Astrocyte (in vitro differentiated cells and primary cell): ENCODE measurements at regions not wholly inside any gene's neighbourhood (a gene's known extent, or its start where the extent isn't known, plus 50 kb on each side); places are given as distances from the start of the nearest gene placed in this dataset.
"Not testable (repeated sequence)": the region's sequence is repeated elsewhere in the genome, so short reads cannot be mapped to it uniquely, and the experiment has no call there.

ENCODE experiments used
- DNase-seq: peaks from one replicate; pipeline ENCODE4 v3.0.0-alpha.2; 2010; ENCODE audit warnings: low read depth
- FAIRE-seq: peaks from 2 replicates; lab custom pipeline; 2011; peaks lifted over from hg19 to GRCh38; lab: Jason Lieb, UNC
- H2AFZ ChIP-seq: 2 replicates; pipeline ENCODE4 v1.6.0; 2012; ENCODE audit warnings: low read depth, low read length, inconsistent platforms
- H3K27ac ChIP-seq: 2 replicates; pipeline ENCODE4 v1.5.1; 2011; ENCODE audit warnings: low read depth, low read length, inconsistent platforms
- H3K27me3 ChIP-seq: 2 replicates; pipeline ENCODE4 v1.6.0; 2011; ENCODE audit warnings: low read length, inconsistent platforms; ENCODE audit not compliant: insufficient read depth
- H3K36me3 ChIP-seq: 2 replicates; pipeline ENCODE4 v1.5.1; 2011; ENCODE audit warnings: low read length, inconsistent platforms; ENCODE audit not compliant: insufficient read depth
- H3K4me1 ChIP-seq: 2 replicates; pipeline ENCODE4 v1.5.1; 2011; ENCODE audit warnings: low read length, inconsistent platforms; ENCODE audit not compliant: insufficient read depth
- H3K4me2 ChIP-seq: 2 replicates; pipeline ENCODE4 v1.6.0; 2012; ENCODE audit warnings: low read length, inconsistent platforms
- H3K4me3 ChIP-seq: 2 replicates; pipeline ENCODE4 v1.5.1; 2011; ENCODE audit warnings: low read depth, mild to moderate bottlenecking, low read length, inconsistent platforms; ENCODE audit not compliant: insufficient read depth
- H3K79me2 ChIP-seq: 2 replicates; pipeline ENCODE4 v1.6.0; 2012; ENCODE audit warnings: mild to moderate bottlenecking, low read length, inconsistent platforms; ENCODE audit not compliant: insufficient read depth
- H3K9ac ChIP-seq: 2 replicates; pipeline ENCODE4 v1.6.0; 2012; ENCODE audit warnings: mild to moderate bottlenecking, low read length, inconsistent platforms
- H3K9me3 ChIP-seq: 2 replicates; pipeline ENCODE4 v1.5.1; 2012; ENCODE audit warnings: low read depth, mild to moderate bottlenecking, low read length, inconsistent platforms; ENCODE audit not compliant: insufficient read depth
- H4K20me1 ChIP-seq: 2 replicates; pipeline ENCODE4 v1.6.0; 2012; ENCODE audit warnings: low read length, inconsistent platforms; ENCODE audit not compliant: insufficient read depth
- H3K27ac Mint-ChIP-seq: one replicate; pipeline ENCODE4 v1.8.0; 2021; ENCODE audit warnings: mild to moderate bottlenecking, mixed read lengths; ENCODE audit not compliant: unreplicated experiment
- H3K27me3 Mint-ChIP-seq: one replicate; pipeline ENCODE4 v1.8.0; 2021; ENCODE audit warnings: low read depth, mixed read lengths; ENCODE audit not compliant: unreplicated experiment
- H3K36me3 Mint-ChIP-seq: one replicate; pipeline ENCODE4 v1.8.0; 2021; ENCODE audit warnings: low read depth, mixed read lengths; ENCODE audit not compliant: unreplicated experiment
- H3K4me1 Mint-ChIP-seq: one replicate; pipeline ENCODE4 v1.8.0; 2021; ENCODE audit warnings: low read depth, mixed read lengths; ENCODE audit not compliant: unreplicated experiment
- H3K4me3 Mint-ChIP-seq: one replicate; pipeline ENCODE4 v1.8.0; 2021; ENCODE audit warnings: mild to moderate bottlenecking, moderate library complexity, mixed read lengths; ENCODE audit not compliant: unreplicated experiment
- H3K9me3 Mint-ChIP-seq: one replicate; pipeline ENCODE4 v1.8.0; 2021; ENCODE audit warnings: mild to moderate bottlenecking, mixed read lengths; ENCODE audit not compliant: unreplicated experiment
- CTCF ChIP-seq: IDR thresholded peaks from 2 replicates; pipeline ENCODE4 v1.5.1; 2011; ENCODE audit warnings: low read depth, mild to moderate bottlenecking, inconsistent platforms, low read length, moderate library complexity; ENCODE audit not compliant: insufficient read depth
- EZH2 ChIP-seq: IDR thresholded peaks from 2 replicates; pipeline ENCODE4 v1.6.1; 2012; ENCODE audit warnings: mild to moderate bottlenecking, low read length, inconsistent platforms; ENCODE audit not compliant: insufficient read depth

GRCh38 chrY:7834284-7834683, 922.7 kb upstream of the AMELY start:
- Mint-ChIP-seq H3K4me1 (peaks cover 3% of the 10 kb centered on the region), H3K4me3 (no peak overlapping the region), H3K9me3 (no peaks in the 10 kb centered on the region), H3K27ac (no peak overlapping the region), H3K36me3 (no peaks in the 10 kb centered on the region), H3K27me3 (peaks cover 15% of the 10 kb centered on the region)
- DNase-seq (no peak), FAIRE-seq (no peak)
- no peak overlapping the region for H3K4me3 ChIP-seq
- peaks cover 9% of the 10 kb centered on the region for H3K4me1 ChIP-seq
- no peaks in the 10 kb centered on the region for H3K9me3 ChIP-seq
- no peak overlapping the region for H3K27ac ChIP-seq
- TF ChIP-seq EZH2 = no peak
- TF ChIP-seq CTCF = no peak
- no peaks in the 10 kb centered on the region for H4K20me1 ChIP-seq
- H3K36me3 ChIP-seq = no peaks in the 10 kb centered on the region
- H3K27me3 ChIP-seq = no peaks in the 10 kb centered on the region
- no peaks in the 10 kb centered on the region for H3K79me2 ChIP-seq
- no peak overlapping the region for H3K9ac ChIP-seq
- H2AFZ ChIP-seq = no peak overlapping the region
- H3K4me2 ChIP-seq = no peak overlapping the region

GRCh38 chrY:7830881-7831280, 919.3 kb upstream of the AMELY start:
- not testable (repeated sequence) for H3K4me3 Mint-ChIP-seq, H3K79me2 ChIP-seq, H3K27ac ChIP-seq, H3K4me3 ChIP-seq, H4K20me1 ChIP-seq, H3K4me1 Mint-ChIP-seq, H3K36me3 ChIP-seq, H3K36me3 Mint-ChIP-seq, H3K9me3 ChIP-seq, DNase-seq, H3K9me3 Mint-ChIP-seq, H3K4me1 ChIP-seq, H3K27me3 ChIP-seq, FAIRE-seq, H3K27ac Mint-ChIP-seq, H2AFZ ChIP-seq, H3K9ac ChIP-seq, H3K4me2 ChIP-seq
- H3K27me3 Mint-ChIP-seq = peaks cover 10% of the 10 kb centered on the region

GRCh38 chrY:7826533-7826932, 915.0 kb upstream of the AMELY start:
- Histone ChIP-seq H3K79me2 (no peaks in the 10 kb centered on the region), H3K27ac (no peak overlapping the region), H3K4me1 (no peaks in the 10 kb centered on the region), H4K20me1 (no peaks in the 10 kb centered on the region), H3K27me3 (no peaks in the 10 kb centered on the region), H3K9me3 (no peaks in the 10 kb centered on the region), H3K4me2 (no peak overlapping the region), H3K36me3 (no peaks in the 10 kb centered on the region), H2AFZ (no peak overlapping the region), H3K9ac (no peak overlapping the region), H3K4me3 (no peak overlapping the region)
- DNase-seq (no peak), FAIRE-seq (no peak)
- Mint-ChIP-seq H3K9me3 (no peaks in the 10 kb centered on the region), H3K4me1 (no peaks in the 10 kb centered on the region), H3K36me3 (no peaks in the 10 kb centered on the region), H3K4me3 (no peak overlapping the region), H3K27ac (no peak overlapping the region), H3K27me3 (peaks cover 3% of the 10 kb centered on the region)
- TF ChIP-seq CTCF = no peak
- TF ChIP-seq EZH2 = no peak
